ENCODE measurements at regions not wholly inside any gene's neighbourhood (a gene's known extent, or its start where the extent isn't known, plus 50 kb on each side); places are given as distances from the start of the nearest gene placed in this dataset.

DNA sequence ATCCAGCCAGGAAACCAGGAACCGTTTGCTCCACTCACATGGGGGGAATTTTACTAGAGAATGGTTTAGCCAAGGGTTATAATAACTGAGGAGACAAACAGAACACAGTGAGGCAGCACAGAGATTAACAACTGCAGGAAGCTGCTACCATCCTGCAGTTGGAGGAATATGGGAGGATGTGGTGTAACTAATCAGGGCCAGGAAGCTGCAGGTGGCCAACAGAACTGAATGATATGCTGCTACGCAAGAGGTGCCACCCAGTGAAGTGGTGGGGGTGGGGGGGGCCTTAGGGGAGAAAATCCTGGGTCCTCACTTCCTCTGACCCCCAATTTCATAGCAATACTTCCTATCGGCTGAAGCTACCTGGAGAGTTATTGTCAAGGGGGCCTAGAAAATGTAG lies 306.4 kb upstream of the STT3B start (continued):
- TF ChIP-seq ZNF331 (CRISPR knock-in tag; IDR thresholded peaks at IDR 0.05; ENCODE audit: low read depth) (no peak), EZH2 (IDR thresholded peaks at IDR 0.05; ENCODE audit: low read depth, unreplicated experiment) (no peak)
- TF ChIP-seq, protein P1, sequence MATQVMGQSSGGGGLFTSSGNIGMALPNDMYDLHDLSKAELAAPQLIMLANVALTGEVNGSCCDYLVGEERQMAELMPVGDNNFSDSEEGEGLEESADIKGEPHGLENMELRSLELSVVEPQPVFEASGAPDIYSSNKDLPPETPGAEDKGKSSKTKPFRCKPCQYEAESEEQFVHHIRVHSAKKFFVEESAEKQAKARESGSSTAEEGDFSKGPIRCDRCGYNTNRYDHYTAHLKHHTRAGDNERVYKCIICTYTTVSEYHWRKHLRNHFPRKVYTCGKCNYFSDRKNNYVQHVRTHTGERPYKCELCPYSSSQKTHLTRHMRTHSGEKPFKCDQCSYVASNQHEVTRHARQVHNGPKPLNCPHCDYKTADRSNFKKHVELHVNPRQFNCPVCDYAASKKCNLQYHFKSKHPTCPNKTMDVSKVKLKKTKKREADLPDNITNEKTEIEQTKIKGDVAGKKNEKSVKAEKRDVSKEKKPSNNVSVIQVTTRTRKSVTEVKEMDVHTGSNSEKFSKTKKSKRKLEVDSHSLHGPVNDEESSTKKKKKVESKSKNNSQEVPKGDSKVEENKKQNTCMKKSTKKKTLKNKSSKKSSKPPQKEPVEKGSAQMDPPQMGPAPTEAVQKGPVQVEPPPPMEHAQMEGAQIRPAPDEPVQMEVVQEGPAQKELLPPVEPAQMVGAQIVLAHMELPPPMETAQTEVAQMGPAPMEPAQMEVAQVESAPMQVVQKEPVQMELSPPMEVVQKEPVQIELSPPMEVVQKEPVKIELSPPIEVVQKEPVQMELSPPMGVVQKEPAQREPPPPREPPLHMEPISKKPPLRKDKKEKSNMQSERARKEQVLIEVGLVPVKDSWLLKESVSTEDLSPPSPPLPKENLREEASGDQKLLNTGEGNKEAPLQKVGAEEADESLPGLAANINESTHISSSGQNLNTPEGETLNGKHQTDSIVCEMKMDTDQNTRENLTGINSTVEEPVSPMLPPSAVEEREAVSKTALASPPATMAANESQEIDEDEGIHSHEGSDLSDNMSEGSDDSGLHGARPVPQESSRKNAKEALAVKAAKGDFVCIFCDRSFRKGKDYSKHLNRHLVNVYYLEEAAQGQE (IDR thresholded peaks at IDR 0.05; ENCODE audit: unreplicated experiment): no peak

DNA sequence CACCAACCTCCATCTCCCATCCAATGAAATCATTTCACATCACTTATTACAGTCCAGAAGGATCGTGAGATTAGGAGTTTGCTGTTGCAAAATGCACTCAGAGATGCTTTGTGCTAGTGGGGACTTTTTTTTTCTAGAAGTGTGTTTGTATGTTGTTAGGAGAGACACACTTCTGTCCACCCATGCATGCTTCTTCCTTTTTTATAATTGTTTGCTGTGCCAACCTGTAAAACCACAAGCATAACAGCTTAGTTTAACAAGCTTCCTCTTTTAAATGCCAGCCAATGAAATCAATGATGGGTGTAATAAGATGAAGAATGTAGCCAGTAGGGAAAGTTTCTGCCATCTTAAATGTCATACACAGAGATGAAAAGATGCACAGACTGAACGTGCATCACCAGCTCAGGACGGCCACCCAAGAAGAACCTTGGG lies 305.6 kb upstream of the STT3B start:
- no peak for ATAC-seq
- Histone ChIP-seq H3K4me3 (no peak overlapping the region), H3K9me2 (ENCODE audit: insufficient read depth) (peaks cover 7% of the 10 kb centered on the region), H3K4me1 (ENCODE audit: insufficient read depth) (peaks cover 6% of the 10 kb centered on the region; the same call in 1 of the 2 replicates), H2AFZ (no peak overlapping the region), H3K36me3 (ENCODE audit: insufficient read depth) (no peaks in the 10 kb centered on the region), H3K79me2 (replicated peaks; ENCODE audit: insufficient read depth) (no peaks in the 10 kb centered on the region), H3K27me3 (ENCODE audit: insufficient read depth) (no peaks in the 10 kb centered on the region), H3K4me2 (no peak overlapping the region), H3K27ac (ENCODE audit: low read depth) (no peak overlapping the region), H4K20me1 (replicated peaks; ENCODE audit: insufficient read depth) (no peaks in the 10 kb centered on the region), H3F3A (replicated peaks; ENCODE audit: low read depth) (no peaks in the 10 kb centered on the region)
- no peaks in the 10 kb centered on the region for H3K9me3 Mint-ChIP-seq
- no peak overlapping the region for H3K4me3 Mint-ChIP-seq
- no peak overlapping the region for H3K27ac Mint-ChIP-seq
- H3K27me3 Mint-ChIP-seq (ENCODE audit: insufficient read depth, low read depth, poor library complexity): peaks cover 2% of the 10 kb centered on the region
- H3K36me3 Mint-ChIP-seq (ENCODE audit: low read depth): no peaks in the 10 kb centered on the region
- no peak for DNase-seq (ENCODE audit: low spot score)
- H3K4me1 Mint-ChIP-seq: peaks cover 15% of the 10 kb centered on the region; the same call in 2 of the 3 replicates
- TF ChIP-seq, protein P2, sequence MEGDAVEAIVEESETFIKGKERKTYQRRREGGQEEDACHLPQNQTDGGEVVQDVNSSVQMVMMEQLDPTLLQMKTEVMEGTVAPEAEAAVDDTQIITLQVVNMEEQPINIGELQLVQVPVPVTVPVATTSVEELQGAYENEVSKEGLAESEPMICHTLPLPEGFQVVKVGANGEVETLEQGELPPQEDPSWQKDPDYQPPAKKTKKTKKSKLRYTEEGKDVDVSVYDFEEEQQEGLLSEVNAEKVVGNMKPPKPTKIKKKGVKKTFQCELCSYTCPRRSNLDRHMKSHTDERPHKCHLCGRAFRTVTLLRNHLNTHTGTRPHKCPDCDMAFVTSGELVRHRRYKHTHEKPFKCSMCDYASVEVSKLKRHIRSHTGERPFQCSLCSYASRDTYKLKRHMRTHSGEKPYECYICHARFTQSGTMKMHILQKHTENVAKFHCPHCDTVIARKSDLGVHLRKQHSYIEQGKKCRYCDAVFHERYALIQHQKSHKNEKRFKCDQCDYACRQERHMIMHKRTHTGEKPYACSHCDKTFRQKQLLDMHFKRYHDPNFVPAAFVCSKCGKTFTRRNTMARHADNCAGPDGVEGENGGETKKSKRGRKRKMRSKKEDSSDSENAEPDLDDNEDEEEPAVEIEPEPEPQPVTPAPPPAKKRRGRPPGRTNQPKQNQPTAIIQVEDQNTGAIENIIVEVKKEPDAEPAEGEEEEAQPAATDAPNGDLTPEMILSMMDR (conservative IDR thresholded peaks at IDR 0.05; ENCODE audit: low read depth in 2 of 2): no peak
- TF ChIP-seq EZH2phosphoT487 (IDR thresholded peaks at IDR 0.05; ENCODE audit: unreplicated experiment) (no peak), CREB1 (CRISPR knock-in tag; IDR thresholded peaks at IDR 0.05; ENCODE audit: low read depth) (no peak), EZH2 (IDR thresholded peaks at IDR 0.05; ENCODE audit: low read depth, unreplicated experiment) (no peak), ZNF331 (CRISPR knock-in tag; IDR thresholded peaks at IDR 0.05; ENCODE audit: low read depth) (no peak), STAT1 (IDR thresholded peaks at IDR 0.05; ENCODE audit: unreplicated experiment) (no peak)
- TF ChIP-seq, protein P1 (IDR thresholded peaks at IDR 0.05; ENCODE audit: unreplicated experiment): no peak
- TF ChIP-seq, protein P3, sequence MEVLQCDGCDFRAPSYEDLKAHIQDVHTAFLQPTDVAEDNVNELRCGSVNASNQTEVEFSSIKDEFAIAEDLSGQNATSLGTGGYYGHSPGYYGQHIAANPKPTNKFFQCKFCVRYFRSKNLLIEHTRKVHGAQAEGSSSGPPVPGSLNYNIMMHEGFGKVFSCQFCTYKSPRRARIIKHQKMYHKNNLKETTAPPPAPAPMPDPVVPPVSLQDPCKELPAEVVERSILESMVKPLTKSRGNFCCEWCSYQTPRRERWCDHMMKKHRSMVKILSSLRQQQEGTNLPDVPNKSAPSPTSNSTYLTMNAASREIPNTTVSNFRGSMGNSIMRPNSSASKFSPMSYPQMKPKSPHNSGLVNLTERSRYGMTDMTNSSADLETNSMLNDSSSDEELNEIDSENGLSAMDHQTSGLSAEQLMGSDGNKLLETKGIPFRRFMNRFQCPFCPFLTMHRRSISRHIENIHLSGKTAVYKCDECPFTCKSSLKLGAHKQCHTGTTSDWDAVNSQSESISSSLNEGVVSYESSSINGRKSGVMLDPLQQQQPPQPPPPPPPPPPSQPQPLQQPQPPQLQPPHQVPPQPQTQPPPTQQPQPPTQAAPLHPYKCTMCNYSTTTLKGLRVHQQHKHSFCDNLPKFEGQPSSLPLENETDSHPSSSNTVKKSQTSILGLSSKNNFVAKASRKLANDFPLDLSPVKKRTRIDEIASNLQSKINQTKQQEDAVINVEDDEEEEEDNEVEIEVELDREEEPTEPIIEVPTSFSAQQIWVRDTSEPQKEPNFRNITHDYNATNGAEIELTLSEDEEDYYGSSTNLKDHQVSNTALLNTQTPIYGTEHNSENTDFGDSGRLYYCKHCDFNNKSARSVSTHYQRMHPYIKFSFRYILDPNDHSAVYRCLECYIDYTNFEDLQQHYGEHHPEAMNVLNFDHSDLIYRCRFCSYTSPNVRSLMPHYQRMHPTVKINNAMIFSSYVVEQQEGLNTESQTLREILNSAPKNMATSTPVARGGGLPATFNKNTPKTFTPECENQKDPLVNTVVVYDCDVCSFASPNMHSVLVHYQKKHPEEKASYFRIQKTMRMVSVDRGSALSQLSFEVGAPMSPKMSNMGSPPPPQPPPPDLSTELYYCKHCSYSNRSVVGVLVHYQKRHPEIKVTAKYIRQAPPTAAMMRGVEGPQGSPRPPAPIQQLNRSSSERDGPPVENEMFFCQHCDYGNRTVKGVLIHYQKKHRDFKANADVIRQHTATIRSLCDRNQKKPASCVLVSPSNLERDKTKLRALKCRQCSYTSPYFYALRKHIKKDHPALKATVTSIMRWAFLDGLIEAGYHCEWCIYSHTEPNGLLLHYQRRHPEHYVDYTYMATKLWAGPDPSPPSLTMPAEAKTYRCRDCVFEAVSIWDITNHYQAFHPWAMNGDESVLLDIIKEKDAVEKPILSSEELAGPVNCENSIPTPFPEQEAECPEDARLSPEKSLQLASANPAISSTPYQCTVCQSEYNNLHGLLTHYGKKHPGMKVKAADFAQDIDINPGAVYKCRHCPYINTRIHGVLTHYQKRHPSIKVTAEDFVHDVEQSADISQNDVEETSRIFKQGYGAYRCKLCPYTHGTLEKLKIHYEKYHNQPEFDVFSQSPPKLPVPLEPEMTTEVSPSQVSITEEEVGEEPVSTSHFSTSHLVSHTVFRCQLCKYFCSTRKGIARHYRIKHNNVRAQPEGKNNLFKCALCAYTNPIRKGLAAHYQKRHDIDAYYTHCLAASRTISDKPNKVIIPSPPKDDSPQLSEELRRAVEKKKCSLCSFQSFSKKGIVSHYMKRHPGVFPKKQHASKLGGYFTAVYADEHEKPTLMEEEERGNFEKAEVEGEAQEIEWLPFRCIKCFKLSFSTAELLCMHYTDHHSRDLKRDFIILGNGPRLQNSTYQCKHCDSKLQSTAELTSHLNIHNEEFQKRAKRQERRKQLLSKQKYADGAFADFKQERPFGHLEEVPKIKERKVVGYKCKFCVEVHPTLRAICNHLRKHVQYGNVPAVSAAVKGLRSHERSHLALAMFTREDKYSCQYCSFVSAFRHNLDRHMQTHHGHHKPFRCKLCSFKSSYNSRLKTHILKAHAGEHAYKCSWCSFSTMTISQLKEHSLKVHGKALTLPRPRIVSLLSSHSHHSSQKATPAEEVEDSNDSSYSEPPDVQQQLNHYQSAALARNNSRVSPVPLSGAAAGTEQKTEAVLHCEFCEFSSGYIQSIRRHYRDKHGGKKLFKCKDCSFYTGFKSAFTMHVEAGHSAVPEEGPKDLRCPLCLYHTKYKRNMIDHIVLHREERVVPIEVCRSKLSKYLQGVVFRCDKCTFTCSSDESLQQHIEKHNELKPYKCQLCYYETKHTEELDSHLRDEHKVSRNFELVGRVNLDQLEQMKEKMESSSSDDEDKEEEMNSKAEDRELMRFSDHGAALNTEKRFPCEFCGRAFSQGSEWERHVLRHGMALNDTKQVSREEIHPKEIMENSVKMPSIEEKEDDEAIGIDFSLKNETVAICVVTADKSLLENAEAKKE (CRISPR knock-in tag; IDR thresholded peaks at IDR 0.05): no peak
